Caco-2 (cell line): ENCODE measurements at regions not wholly inside any gene's neighbourhood (a gene's known extent, or its start where the extent isn't known, plus 50 kb on each side); places are given as distances from the start of the nearest gene placed in this dataset.

Source experiments
- BruUV-seq: library from RNA; stranded (reverse); fragments of 400-500 nt; replicated peaks from 2 replicates; lab custom pipeline; 2021; lab: Mats Ljungman, UMichigan
- CTCF ChIA-PET: fragments of 300-600 bp; sonication (Branson Sonifier 250); formaldehyde crosslinking; loops from one replicate; lab custom pipeline; 2022; ENCODE audit warnings: antibody characterized with exemption; lab: Charles Lee
- POLR2A ChIA-PET: fragments of 300-600 bp; sonication (Branson Sonifier 250); formaldehyde crosslinking; loops from one replicate; lab custom pipeline; 2022; ENCODE audit warnings: antibody characterized with exemption; lab: Charles Lee
- DNase-seq, 2 experiments: peaks; one replicate each; pipeline versions ENCODE4 v3.0.0 to v3.0.0-alpha.2; 2020 to 2022
- H3K27me3 ChIP-seq: replicated peaks from 2 replicates; pipeline ENCODE4 v1.6.0; 2011; ENCODE audit warnings: low read length; ENCODE audit not compliant: control insufficient read depth, insufficient read depth
- H3K36me3 ChIP-seq: 2 replicates; pipeline ENCODE4 v1.5.1; 2011; ENCODE audit warnings: low read length; ENCODE audit not compliant: control insufficient read depth, insufficient read depth
- H3K4me1 ChIP-seq: fragments of 250-450 bp; sonication (Bioruptor Pico); 2 replicates; pipeline ENCODE4 v1.5.1; 2020; ENCODE audit warnings: mild to moderate bottlenecking
- H3K4me3 ChIP-seq: 2 replicates; pipeline ENCODE4 v1.5.1; 2011; ENCODE audit warnings: low read depth, mild to moderate bottlenecking, control low read depth, low read length
- H3K9me3 ChIP-seq: fragments of 250-450 bp; sonication (Bioruptor Pico); 2 replicates; pipeline ENCODE4 v1.5.1; 2020; ENCODE audit warnings: mild to moderate bottlenecking, moderate library complexity
- H3K27ac Mint-ChIP-seq: one replicate; pipeline ENCODE4 v1.8.0; 2022; ENCODE audit warnings: mixed read lengths; ENCODE audit not compliant: unreplicated experiment
- H3K27me3 Mint-ChIP-seq: one replicate; pipeline ENCODE4 v1.8.0; 2022; ENCODE audit warnings: mixed read lengths; ENCODE audit not compliant: insufficient read depth, unreplicated experiment
- H3K36me3 Mint-ChIP-seq: one replicate; pipeline ENCODE4 v1.8.0; 2022; ENCODE audit warnings: mild to moderate bottlenecking, mixed read lengths; ENCODE audit not compliant: insufficient read depth, unreplicated experiment
- H3K4me1 Mint-ChIP-seq: one replicate; pipeline ENCODE4 v1.8.0; 2022; ENCODE audit warnings: low read depth, mixed read lengths; ENCODE audit not compliant: unreplicated experiment
- H3K4me3 Mint-ChIP-seq: one replicate; pipeline ENCODE4 v1.8.0; 2022; ENCODE audit warnings: mild to moderate bottlenecking, moderate library complexity, mixed read lengths; ENCODE audit not compliant: unreplicated experiment
- H3K9me3 Mint-ChIP-seq: one replicate; pipeline ENCODE4 v1.8.0; 2022; ENCODE audit warnings: mixed read lengths; ENCODE audit not compliant: unreplicated experiment
- CTCF ChIP-seq, 2 experiments: fragments of 200-600 bp in 1 of 2; IDR thresholded peaks; 1 replicate in 1 of 2; 2 replicates in 1 of 2; pipeline versions ENCODE4 v1.5.1 to v1.8.0; 2011 to 2022; ENCODE audit warnings: antibody characterized with exemption in 1 of 2, control low read depth in 1 of 2, inconsistent platforms in 1 of 2, low read depth in 1 of 2, low read length in 1 of 2, mild to moderate bottlenecking in 1 of 2, moderate library complexity in 1 of 2; ENCODE audit not compliant: insufficient read depth in 1 of 2, severe bottlenecking in 1 of 2, unreplicated experiment in 1 of 2
- intact Hi-C: fragments of 100-400 bp; cut with micrococcal nuclease; formaldehyde crosslinking; loops from one replicate; pipeline ENCODE4 v1.10.0; 2022; ENCODE audit not compliant: unreplicated experiment

DNA sequence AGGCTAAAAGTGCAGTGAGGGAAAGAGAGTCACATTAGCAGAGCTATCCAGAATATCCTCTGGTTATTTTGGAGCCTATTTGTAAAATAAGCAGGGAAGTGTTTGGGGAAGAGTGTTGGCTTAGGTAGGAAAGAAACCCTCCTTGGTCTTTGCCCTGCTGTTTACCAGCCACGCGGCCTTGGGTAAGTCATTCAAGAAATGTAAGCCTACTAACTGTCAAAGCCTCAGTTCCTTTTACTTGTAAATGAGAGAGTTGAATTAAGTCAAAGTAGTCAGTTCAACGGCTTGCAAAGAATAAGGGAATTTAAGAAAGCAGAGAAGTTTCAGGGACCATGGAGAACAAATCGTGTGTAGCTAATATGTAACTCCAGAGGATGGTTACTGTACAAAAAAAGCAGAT, 75.8 kb upstream of the TNC start:
- Histone ChIP-seq H3K9me3 (peaks cover 5% of the 10 kb centered on the region; the same call in 1 of the 2 replicates), H3K36me3 (no peaks in the 10 kb centered on the region), H3K4me1 (no peaks in the 10 kb centered on the region), H3K4me3 (no peak overlapping the region), H3K27me3 (no peaks in the 10 kb centered on the region)
- Mint-ChIP-seq H3K4me3 (no peak overlapping the region), H3K27ac (no peak overlapping the region), H3K27me3 (no peaks in the 10 kb centered on the region), H3K36me3 (no peaks in the 10 kb centered on the region), H3K4me1 (no peaks in the 10 kb centered on the region), H3K9me3 (no peaks in the 10 kb centered on the region)
- TF ChIP-seq CTCF (IDR thresholded peaks at IDR 0.05; ENCODE audit: insufficient read depth in 1 of 2, low read depth in 1 of 2, low read length in 1 of 2, severe bottlenecking in 1 of 2, unreplicated experiment in 1 of 2), result no peak
- POLR2A ChIA-PET, result no interaction called here
- BruUV-seq, result no TSS peak
- CTCF ChIA-PET, result no interaction called here
- intact Hi-C loops, result loop anchor here (10.0 kb wide), 1 partner anchor 239 kb away; no protein-coding TSS in a partner anchor
- DNase-seq, result no peak

- no TSS peak for BruUV-seq
- CTCF ChIA-PET, result no interaction called here
- Histone ChIP-seq H3K4me1 (no peaks in the 10 kb centered on the region), H3K36me3 (no peaks in the 10 kb centered on the region), H3K27me3 (no peaks in the 10 kb centered on the region), H3K4me3 (no peak overlapping the region), H3K9me3 (peaks cover 5% of the 10 kb centered on the region; the same call in 1 of the 2 replicates)
- intact Hi-C loops, result loop anchor here (10.0 kb wide), 1 partner anchor 239 kb away; no protein-coding TSS in a partner anchor
- H3K27ac Mint-ChIP-seq, result no peak overlapping the region
- H3K4me1 Mint-ChIP-seq, result no peaks in the 10 kb centered on the region
- POLR2A ChIA-PET, result no interaction called here
- no peak overlapping the region for H3K4me3 Mint-ChIP-seq
- no peaks in the 10 kb centered on the region for H3K9me3 Mint-ChIP-seq
- no peak for DNase-seq
- no peak for TF ChIP-seq CTCF (IDR thresholded peaks at IDR 0.05; ENCODE audit: insufficient read depth in 1 of 2, low read depth in 1 of 2, low read length in 1 of 2, severe bottlenecking in 1 of 2, unreplicated experiment in 1 of 2)
- no peaks in the 10 kb centered on the region for H3K36me3 Mint-ChIP-seq
- H3K27me3 Mint-ChIP-seq, result no peaks in the 10 kb centered on the region
These were observed 76.3 kb upstream of the TNC start for GRCh38 chr9:115194216-115194615.

GRCh38 chr9:115195912-115196311, 78.0 kb upstream of the TNC start:
- Histone ChIP-seq H3K4me1 (no peaks in the 10 kb centered on the region), H3K4me3 (no peak overlapping the region), H3K36me3 (no peaks in the 10 kb centered on the region), H3K9me3 (peaks cover 2% of the 10 kb centered on the region; the same call in 1 of the 2 replicates), H3K27me3 (no peaks in the 10 kb centered on the region)
- no TSS peak for BruUV-seq
- intact Hi-C loops, result loop anchor here (10.0 kb wide), 1 partner anchor 241 kb away; no protein-coding TSS in a partner anchor
- ChIA-PET POLR2A (no interaction called here), CTCF (no interaction called here)
- no peak for TF ChIP-seq CTCF (IDR thresholded peaks at IDR 0.05; ENCODE audit: insufficient read depth in 1 of 2, low read depth in 1 of 2, low read length in 1 of 2, severe bottlenecking in 1 of 2, unreplicated experiment in 1 of 2)
- H3K4me1 Mint-ChIP-seq, result no peaks in the 10 kb centered on the region
- no peaks in the 10 kb centered on the region for H3K36me3 Mint-ChIP-seq
- no peak for DNase-seq
- no peak overlapping the region for H3K27ac Mint-ChIP-seq
- H3K27me3 Mint-ChIP-seq, result no peaks in the 10 kb centered on the region
- H3K9me3 Mint-ChIP-seq, result peaks cover 3% of the 10 kb centered on the region
- no peak overlapping the region for H3K4me3 Mint-ChIP-seq
